SK-N-SH (cell line): ENCODE measurements at regions not wholly inside any gene's neighbourhood (a gene's known extent, or its start where the extent isn't known, plus 50 kb on each side); places are given as distances from the start of the nearest gene placed in this dataset.

Experiments
- CTCF ChIP-seq: fragments of 200-600 bp; sonication (generic); IDR thresholded peaks from 2 replicates; pipeline ENCODE4 v1.6.1; 2017; ENCODE audit warnings: antibody characterized with exemption, mild to moderate bottlenecking, moderate library complexity
- ELF1 ChIP-seq: IDR thresholded peaks from 2 replicates; pipeline ENCODE4 v1.4.0; 2012
- EP300 ChIP-seq, 2 experiments: IDR thresholded peaks; 2 replicates each; pipeline versions ENCODE4 v1.4.0 to v1.6.1; 2012; ENCODE audit warnings: borderline replicate concordance in 1 of 2, low read depth in 1 of 2, low read length in 1 of 2
- EZH2phosphoT487 ChIP-seq: fragments of 200-600 bp; sonication (generic); IDR thresholded peaks from 2 replicates; pipeline ENCODE4 v1.6.1; 2017; ENCODE audit warnings: low read depth, mixed run types, mild to moderate bottlenecking, antibody characterized with exemption, moderate library complexity, borderline replicate concordance
- JUND ChIP-seq: IDR thresholded peaks from 2 replicates; pipeline ENCODE4 v1.4.0; 2012
- MAX ChIP-seq: IDR thresholded peaks from 2 replicates; pipeline ENCODE4 v1.4.0; 2012; ENCODE audit warnings: low read depth
- MEF2A ChIP-seq: IDR thresholded peaks from 2 replicates; pipeline ENCODE4 v1.4.0; 2012; ENCODE audit warnings: low read depth, borderline replicate concordance
- POLR2AphosphoS5 ChIP-seq: IDR thresholded peaks from 2 replicates; pipeline ENCODE4 v1.6.1; 2012; ENCODE audit warnings: low read depth, low read length
- RCOR1 ChIP-seq: fragments of 150-350 bp; IDR thresholded peaks from 2 replicates; pipeline ENCODE4 v1.6.1; 2017; ENCODE audit warnings: antibody characterized with exemption, low read length
- RFX5 ChIP-seq: IDR thresholded peaks from 2 replicates; pipeline ENCODE4 v1.6.1; 2012; ENCODE audit warnings: mild to moderate bottlenecking, improper control_type of control experiment, low read length
- SMC3 ChIP-seq: IDR thresholded peaks from 2 replicates; pipeline ENCODE4 v1.6.1; 2012; ENCODE audit warnings: low read depth, low read length, improper control_type of control experiment
- TAF1 ChIP-seq: IDR thresholded peaks from 2 replicates; pipeline ENCODE4 v1.6.1; 2012; ENCODE audit warnings: low read depth, mild to moderate bottlenecking, low read length, moderate library complexity, borderline replicate concordance
- USF2 ChIP-seq: fragments of 150-350 bp; IDR thresholded peaks from 2 replicates; pipeline ENCODE4 v1.6.1; 2017; ENCODE audit warnings: antibody characterized with exemption, low read length, low read depth, borderline replicate concordance
- TF ChIP-seq, protein P1 (sequence below): IDR thresholded peaks from 2 replicates; pipeline ENCODE4; 2012

GRCh38 chr2:143935482-143935752, 584.5 kb downstream of the ZEB2 start:
- TF ChIP-seq EZH2phosphoT487 (no peak), POLR2AphosphoS5 (no peak), CTCF (no peak), RFX5 (no peak), MAX (no peak), JUND (no peak), MEF2A (no peak), RCOR1 (no peak), EP300 (IDR thresholded peaks at IDR 0.05; ENCODE audit: borderline replicate concordance in 1 of 2, low read depth in 1 of 2, low read length in 1 of 2) (no peak), USF2 (no peak), TAF1 (no peak), SMC3 (no peak), ELF1 (no peak)
- TF ChIP-seq, protein P1, sequence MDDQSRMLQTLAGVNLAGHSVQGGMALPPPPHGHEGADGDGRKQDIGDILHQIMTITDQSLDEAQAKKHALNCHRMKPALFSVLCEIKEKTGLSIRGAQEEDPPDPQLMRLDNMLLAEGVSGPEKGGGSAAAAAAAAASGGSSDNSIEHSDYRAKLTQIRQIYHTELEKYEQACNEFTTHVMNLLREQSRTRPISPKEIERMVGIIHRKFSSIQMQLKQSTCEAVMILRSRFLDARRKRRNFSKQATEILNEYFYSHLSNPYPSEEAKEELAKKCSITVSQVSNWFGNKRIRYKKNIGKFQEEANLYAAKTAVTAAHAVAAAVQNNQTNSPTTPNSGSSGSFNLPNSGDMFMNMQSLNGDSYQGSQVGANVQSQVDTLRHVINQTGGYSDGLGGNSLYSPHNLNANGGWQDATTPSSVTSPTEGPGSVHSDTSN, result no peak
